ENCODE measurements at regions not wholly inside any gene's neighbourhood (a gene's known extent, or its start where the extent isn't known, plus 50 kb on each side); places are given as distances from the start of the nearest gene placed in this dataset.

GRCh38 chr20:6238421-6238820 is 115.6 kb upstream of the FERMT1 start (continued):
- no peak for TF ChIP-seq ETV6 (conservative IDR thresholded peaks at IDR 0.05 in 1 of 2, IDR thresholded peaks at IDR 0.05 in 1 of 2; ENCODE audit: borderline replicate concordance in 1 of 2, low read depth in 1 of 2)

- H3K27ac ChIP-seq (ENCODE audit: control insufficient read depth, insufficient read depth) = no peak overlapping the region
- no peaks in the 10 kb centered on the region for H3K9me3 ChIP-seq (replicated peaks; ENCODE audit: control insufficient read depth, insufficient read depth, low read length)
- H3K9ac ChIP-seq (ENCODE audit: control insufficient read depth, insufficient read depth, low read length) = no peak overlapping the region
- ChIA-PET CTCF (interaction anchor here (1.6 kb wide), 1 partner anchor 35 kb away, joined by 3 read pairs; no protein-coding TSS in a partner anchor), POLR2A (no interaction called here), RAD21 (ENCODE audit: unreplicated experiment) (no interaction called here), SMC1A (ENCODE audit: uncharacterized antibody, unreplicated experiment) (interaction anchor here (0.6 kb wide), 1 partner anchor 984 kb away, joined by 3 read pairs; no protein-coding TSS in a partner anchor)
- H3K27me3 ChIP-seq (replicated peaks in 1 of 2; ENCODE audit: control insufficient read depth in 2 of 2, insufficient read depth in 2 of 2, low read length in 1 of 2) = no peaks in the 10 kb centered on the region
- H3K4me3 ChIP-seq = no peak overlapping the region
- FAIRE-seq (no peak), ATAC-seq (no peak), DNase-seq (ENCODE audit: low read depth, low spot score) (no peak)
- no TSS peak for BruUV-seq (replicated peaks)
- H4K20me1 ChIP-seq (ENCODE audit: control insufficient read depth, insufficient read depth) = no peaks in the 10 kb centered on the region
- no peak overlapping the region for H3K4me2 ChIP-seq (ENCODE audit: control insufficient read depth, insufficient read depth)
- H3K79me2 ChIP-seq (ENCODE audit: control insufficient read depth, insufficient read depth, low read length) = no peaks in the 10 kb centered on the region
- intact Hi-C loops (cut with micrococcal nuclease; ENCODE audit: unreplicated experiment) = no loop called here
- no peak overlapping the region for H2AFZ ChIP-seq (ENCODE audit: control insufficient read depth, low read depth, low read length)
- 0% methylated on average over 1 of the region's 1 CpG for WGBS (ENCODE audit: insufficient coverage, insufficient replicate concordance, low lambda C conversion rate, missing lambda C conversion rate)
- H3K4me1 ChIP-seq (ENCODE audit: control insufficient read depth, insufficient read depth, low read length) = no peaks in the 10 kb centered on the region
- H3K36me3 ChIP-seq (ENCODE audit: control insufficient read depth in 2 of 2, insufficient read depth in 2 of 2, low read length in 1 of 2) = no peaks in the 10 kb centered on the region
- in situ Hi-C loops (cut with MboI) = no loop called here
- TF ChIP-seq ZSCAN29 (IDR thresholded peaks at IDR 0.05) = no peak
- no peak for TF ChIP-seq POLR2AphosphoS2 (IDR thresholded peaks at IDR 0.05; ENCODE audit: low read depth, low read length)
- TF ChIP-seq ETV6 (conservative IDR thresholded peaks at IDR 0.05 in 1 of 2, IDR thresholded peaks at IDR 0.05 in 1 of 2; ENCODE audit: borderline replicate concordance in 1 of 2, low read depth in 1 of 2) = no peak
- TF ChIP-seq ZNF687 (IDR thresholded peaks at IDR 0.05) = no peak
- TF ChIP-seq RCOR1 (conservative IDR thresholded peaks at IDR 0.05; ENCODE audit: low read depth, low read length) = no peak
- TF ChIP-seq ATF7 (IDR thresholded peaks at IDR 0.05; ENCODE audit: low read depth) = no peak
- TF ChIP-seq PAX5 (IDR thresholded peaks at IDR 0.05; ENCODE audit: borderline replicate concordance, low read depth, low read length) = no peak
- no peak for TF ChIP-seq E2F8 (IDR thresholded peaks at IDR 0.05; ENCODE audit: low read depth, partially characterized antibody)
- TF ChIP-seq GABPA (IDR thresholded peaks at IDR 0.05; ENCODE audit: low read depth) = no peak
- no peak for TF ChIP-seq FOXM1 (IDR thresholded peaks at IDR 0.05; ENCODE audit: low read depth, low read length)
- no peak for TF ChIP-seq IRF3 (IDR thresholded peaks at IDR 0.05)
- no peak for TF ChIP-seq CREM (IDR thresholded peaks at IDR 0.05; ENCODE audit: low read depth)
- no peak for TF ChIP-seq YBX1 (IDR thresholded peaks at IDR 0.05)
- TF ChIP-seq FOXK2 (IDR thresholded peaks at IDR 0.05) = no peak
- no peak for TF ChIP-seq RELA (IDR thresholded peaks at IDR 0.05; ENCODE audit: borderline replicate concordance, partially characterized antibody)
- TF ChIP-seq PML (IDR thresholded peaks at IDR 0.05; ENCODE audit: low read length) = no peak
Measured at GRCh38 chr20:6235510-6235909, 112.7 kb upstream of the FERMT1 start.

Data from GM12878 (cell line).